ENCODE measurements at regions not wholly inside any gene's neighbourhood (a gene's known extent, or its start where the extent isn't known, plus 50 kb on each side); places are given as distances from the start of the nearest gene placed in this dataset.

- Histone ChIP-seq H3K4me3 (ENCODE audit: low read length in 2 of 2) (no peak overlapping the region), H3K9ac (ENCODE audit: low read depth in 1 of 2, low read length in 2 of 2) (no peak overlapping the region), H3K9me3 (ENCODE audit: control insufficient read depth in 2 of 2, low read length in 2 of 2) (no peaks in the 10 kb centered on the region), H3K27me3 (ENCODE audit: control insufficient read depth in 2 of 2, insufficient read depth in 2 of 2, low read length in 2 of 2) (no peaks in the 10 kb centered on the region), H3K27ac (ENCODE audit: low read depth in 2 of 2, low read length in 2 of 2) (no peak overlapping the region), H3K36me3 (ENCODE audit: control insufficient read depth in 2 of 2, insufficient read depth in 2 of 2, low read length in 2 of 2) (no peaks in the 10 kb centered on the region), H3K4me1 (ENCODE audit: control insufficient read depth in 2 of 2, insufficient read depth in 2 of 2, low read length in 2 of 2) (peaks cover 0 to 3% of the 10 kb centered on the region in 2 donors)
Measured at GRCh38 chr2:24439971-24440340, 51.1 kb upstream of the NCOA1 start.

GRCh38 chr2:24439280-24439970 is 51.6 kb upstream of the NCOA1 start:
- Histone ChIP-seq H3K9ac (ENCODE audit: low read depth in 1 of 2, low read length in 2 of 2) (no peak overlapping the region), H3K9me3 (ENCODE audit: control insufficient read depth in 2 of 2, low read length in 2 of 2) (no peaks in the 10 kb centered on the region), H3K27me3 (ENCODE audit: control insufficient read depth in 2 of 2, insufficient read depth in 2 of 2, low read length in 2 of 2) (no peaks in the 10 kb centered on the region), H3K4me1 (ENCODE audit: control insufficient read depth in 2 of 2, insufficient read depth in 2 of 2, low read length in 2 of 2) (peaks cover 0 to 3% of the 10 kb centered on the region in 2 donors), H3K27ac (ENCODE audit: low read depth in 2 of 2, low read length in 2 of 2) (no peak overlapping the region), H3K4me3 (ENCODE audit: low read length in 2 of 2) (no peak overlapping the region), H3K36me3 (ENCODE audit: control insufficient read depth in 2 of 2, insufficient read depth in 2 of 2, low read length in 2 of 2) (no peaks in the 10 kb centered on the region)

GRCh38 chr2:24438106-24438505 is 52.9 kb upstream of the NCOA1 start:
- Histone ChIP-seq H3K36me3 (ENCODE audit: control insufficient read depth in 2 of 2, insufficient read depth in 2 of 2, low read length in 2 of 2) (no peaks in the 10 kb centered on the region), H3K9ac (ENCODE audit: low read depth in 1 of 2, low read length in 2 of 2) (no peak overlapping the region), H3K4me1 (ENCODE audit: control insufficient read depth in 2 of 2, insufficient read depth in 2 of 2, low read length in 2 of 2) (peaks cover 0 to 3% of the 10 kb centered on the region in 2 donors)

GRCh38 chr2:24435391-24436316 is 55.4 kb upstream of the NCOA1 start:
- H3K27me3 ChIP-seq (ENCODE audit: control insufficient read depth in 2 of 2, insufficient read depth in 2 of 2, low read length in 2 of 2) = no peaks in the 10 kb centered on the region
- peak overlapping the region in 1 of 2 donors; percentile 11 for H3K27ac ChIP-seq (ENCODE audit: low read depth in 2 of 2, low read length in 2 of 2)
- no peak overlapping the region for H3K9ac ChIP-seq (ENCODE audit: low read depth in 1 of 2, low read length in 2 of 2)
- no peaks in the 10 kb centered on the region for H3K9me3 ChIP-seq (ENCODE audit: control insufficient read depth in 2 of 2, low read length in 2 of 2)
- H3K36me3 ChIP-seq (ENCODE audit: control insufficient read depth in 2 of 2, insufficient read depth in 2 of 2, low read length in 2 of 2) = no peaks in the 10 kb centered on the region
- peaks cover 0 to 3% of the 10 kb centered on the region in 2 donors for H3K4me1 ChIP-seq (ENCODE audit: control insufficient read depth in 2 of 2, insufficient read depth in 2 of 2, low read length in 2 of 2)
- no peak overlapping the region for H3K4me3 ChIP-seq (ENCODE audit: low read length in 2 of 2)

More at GRCh38 chr2:24438106-24438505, 52.9 kb upstream of the NCOA1 start:
- Histone ChIP-seq H3K4me3 (ENCODE audit: low read length in 2 of 2) (no peak overlapping the region), H3K9me3 (ENCODE audit: control insufficient read depth in 2 of 2, low read length in 2 of 2) (no peaks in the 10 kb centered on the region), H3K27ac (ENCODE audit: low read depth in 2 of 2, low read length in 2 of 2) (no peak overlapping the region), H3K27me3 (ENCODE audit: control insufficient read depth in 2 of 2, insufficient read depth in 2 of 2, low read length in 2 of 2) (no peaks in the 10 kb centered on the region)

- H3K9me3 ChIP-seq (ENCODE audit: control insufficient read depth in 2 of 2, low read length in 2 of 2) = no peaks in the 10 kb centered on the region
- no peak overlapping the region for H3K4me3 ChIP-seq (ENCODE audit: low read length in 2 of 2)
- H3K4me1 ChIP-seq (ENCODE audit: control insufficient read depth in 2 of 2, insufficient read depth in 2 of 2, low read length in 2 of 2) = peaks cover 0 to 3% of the 10 kb centered on the region in 2 donors
Measured at GRCh38 chr2:24434541-24434940, 56.5 kb upstream of the NCOA1 start.

GRCh38 chr2:24432735-24433134 is 58.3 kb upstream of the NCOA1 start:
- H3K4me3 ChIP-seq (ENCODE audit: low read length in 2 of 2) = no peak overlapping the region
- peaks cover 0 to 3% of the 10 kb centered on the region in 2 donors for H3K4me1 ChIP-seq (ENCODE audit: control insufficient read depth in 2 of 2, insufficient read depth in 2 of 2, low read length in 2 of 2)
- no peaks in the 10 kb centered on the region for H3K27me3 ChIP-seq (ENCODE audit: control insufficient read depth in 2 of 2, insufficient read depth in 2 of 2, low read length in 2 of 2)
- H3K9ac ChIP-seq (ENCODE audit: low read depth in 1 of 2, low read length in 2 of 2) = no peak overlapping the region
- no peaks in the 10 kb centered on the region for H3K36me3 ChIP-seq (ENCODE audit: control insufficient read depth in 2 of 2, insufficient read depth in 2 of 2, low read length in 2 of 2)
- no peak overlapping the region for H3K27ac ChIP-seq (ENCODE audit: low read depth in 2 of 2, low read length in 2 of 2)
- no peaks in the 10 kb centered on the region for H3K9me3 ChIP-seq (ENCODE audit: control insufficient read depth in 2 of 2, low read length in 2 of 2)

More at GRCh38 chr2:24434541-24434940, 56.5 kb upstream of the NCOA1 start:
- Histone ChIP-seq H3K27ac (ENCODE audit: low read depth in 2 of 2, low read length in 2 of 2) (no peak overlapping the region), H3K27me3 (ENCODE audit: control insufficient read depth in 2 of 2, insufficient read depth in 2 of 2, low read length in 2 of 2) (no peaks in the 10 kb centered on the region), H3K36me3 (ENCODE audit: control insufficient read depth in 2 of 2, insufficient read depth in 2 of 2, low read length in 2 of 2) (no peaks in the 10 kb centered on the region), H3K9ac (ENCODE audit: low read depth in 1 of 2, low read length in 2 of 2) (no peak overlapping the region)

GRCh38 chr2:24432121-24432520 is 58.9 kb upstream of the NCOA1 start:
- peaks cover 0 to 3% of the 10 kb centered on the region in 2 donors for H3K4me1 ChIP-seq (ENCODE audit: control insufficient read depth in 2 of 2, insufficient read depth in 2 of 2, low read length in 2 of 2)
- no peaks in the 10 kb centered on the region for H3K36me3 ChIP-seq (ENCODE audit: control insufficient read depth in 2 of 2, insufficient read depth in 2 of 2, low read length in 2 of 2)
- H3K9ac ChIP-seq (ENCODE audit: low read depth in 1 of 2, low read length in 2 of 2) = no peak overlapping the region
- H3K27ac ChIP-seq (ENCODE audit: low read depth in 2 of 2, low read length in 2 of 2) = no peak overlapping the region
- no peaks in the 10 kb centered on the region for H3K9me3 ChIP-seq (ENCODE audit: control insufficient read depth in 2 of 2, low read length in 2 of 2)
- H3K4me3 ChIP-seq (ENCODE audit: low read length in 2 of 2) = no peak overlapping the region
- H3K27me3 ChIP-seq (ENCODE audit: control insufficient read depth in 2 of 2, insufficient read depth in 2 of 2, low read length in 2 of 2) = no peaks in the 10 kb centered on the region

GRCh38 chr2:24429197-24430074 is 61.6 kb upstream of the NCOA1 start:
- no peak overlapping the region for H3K9ac ChIP-seq (ENCODE audit: low read depth in 1 of 2, low read length in 2 of 2)
- H3K27me3 ChIP-seq (ENCODE audit: control insufficient read depth in 2 of 2, insufficient read depth in 2 of 2, low read length in 2 of 2) = no peaks in the 10 kb centered on the region
- H3K9me3 ChIP-seq (ENCODE audit: control insufficient read depth in 2 of 2, low read length in 2 of 2) = no peaks in the 10 kb centered on the region
- no peaks in the 10 kb centered on the region for H3K4me1 ChIP-seq (ENCODE audit: control insufficient read depth in 2 of 2, insufficient read depth in 2 of 2, low read length in 2 of 2)
- no peaks in the 10 kb centered on the region for H3K36me3 ChIP-seq (ENCODE audit: control insufficient read depth in 2 of 2, insufficient read depth in 2 of 2, low read length in 2 of 2)
- H3K27ac ChIP-seq (ENCODE audit: low read depth in 2 of 2, low read length in 2 of 2) = no peak overlapping the region
- H3K4me3 ChIP-seq (ENCODE audit: low read length in 2 of 2) = no peak overlapping the region

- Histone ChIP-seq H3K4me1 (ENCODE audit: control insufficient read depth in 2 of 2, insufficient read depth in 2 of 2, low read length in 2 of 2) (no peaks in the 10 kb centered on the region), H3K9ac (ENCODE audit: low read depth in 1 of 2, low read length in 2 of 2) (no peak overlapping the region), H3K27me3 (ENCODE audit: control insufficient read depth in 2 of 2, insufficient read depth in 2 of 2, low read length in 2 of 2) (no peaks in the 10 kb centered on the region), H3K4me3 (ENCODE audit: low read length in 2 of 2) (no peak overlapping the region), H3K9me3 (ENCODE audit: control insufficient read depth in 2 of 2, low read length in 2 of 2) (no peaks in the 10 kb centered on the region), H3K36me3 (ENCODE audit: control insufficient read depth in 2 of 2, insufficient read depth in 2 of 2, low read length in 2 of 2) (no peaks in the 10 kb centered on the region), H3K27ac (ENCODE audit: low read depth in 2 of 2, low read length in 2 of 2) (no peak overlapping the region)
Measured at GRCh38 chr2:24424387-24424786, 64.1 kb upstream of the ITSN2 start.
